IPS-18a (cell line): ENCODE measurements at regions not wholly inside any gene's neighbourhood (a gene's known extent, or its start where the extent isn't known, plus 50 kb on each side); places are given as distances from the start of the nearest gene placed in this dataset.

Experiments
- H3K27ac ChIP-seq: one replicate; pipeline ENCODE4 v1.5.1; 2013; ENCODE audit warnings: low read length
- H3K27me3 ChIP-seq: one replicate; pipeline ENCODE4 v1.6.1; 2013; ENCODE audit warnings: mild to moderate bottlenecking, low read length; ENCODE audit not compliant: control insufficient read depth, insufficient read depth
- H3K36me3 ChIP-seq: one replicate; pipeline ENCODE4 v1.6.1; 2013; ENCODE audit warnings: low read depth, low read length; ENCODE audit not compliant: control insufficient read depth
- H3K4me1 ChIP-seq: one replicate; pipeline ENCODE4 v1.6.1; 2013; ENCODE audit warnings: low read depth, low read length; ENCODE audit not compliant: control insufficient read depth
- H3K4me3 ChIP-seq: one replicate; pipeline ENCODE4 v1.5.1; 2013; ENCODE audit warnings: low read length
- H3K9ac ChIP-seq: one replicate; pipeline ENCODE4 v1.6.1; 2013; ENCODE audit warnings: mild to moderate bottlenecking, low read length, moderate library complexity
- H3K9me3 ChIP-seq: one replicate; pipeline ENCODE4 v1.6.1; 2013; ENCODE audit warnings: low read depth, low read length; ENCODE audit not compliant: control insufficient read depth

GRCh38 chr10:60704471-60704870 lies 73.8 kb upstream of the CDK1 start:
- no peak overlapping the region for H3K4me3 ChIP-seq
- H3K9me3 ChIP-seq = no peaks in the 10 kb centered on the region
- no peaks in the 10 kb centered on the region for H3K27me3 ChIP-seq
- H3K4me1 ChIP-seq = peaks cover 11% of the 10 kb centered on the region
- no peaks in the 10 kb centered on the region for H3K36me3 ChIP-seq
- no peak overlapping the region for H3K9ac ChIP-seq
- H3K27ac ChIP-seq = no peak overlapping the region

GRCh38 chr10:60703266-60704041 lies 74.8 kb upstream of the CDK1 start:
- Histone ChIP-seq H3K9me3 (no peaks in the 10 kb centered on the region), H3K4me3 (no peak overlapping the region), H3K9ac (no peak overlapping the region), H3K36me3 (no peaks in the 10 kb centered on the region), H3K27me3 (no peaks in the 10 kb centered on the region), H3K4me1 (peaks cover 11% of the 10 kb centered on the region), H3K27ac (no peak overlapping the region)

GRCh38 chr10:60687679-60688078 lies 90.6 kb upstream of the CDK1 start:
- Histone ChIP-seq H3K4me3 (no peak overlapping the region), H3K4me1 (no peaks in the 10 kb centered on the region), H3K9ac (no peak overlapping the region), H3K36me3 (no peaks in the 10 kb centered on the region), H3K27ac (no peak overlapping the region), H3K9me3 (peaks cover 6% of the 10 kb centered on the region), H3K27me3 (no peaks in the 10 kb centered on the region)

- no peaks in the 10 kb centered on the region for H3K27me3 ChIP-seq
- no peak overlapping the region for H3K9ac ChIP-seq
- H3K9me3 ChIP-seq = no peaks in the 10 kb centered on the region
- H3K27ac ChIP-seq = no peak overlapping the region
- no peaks in the 10 kb centered on the region for H3K36me3 ChIP-seq
- no peak overlapping the region for H3K4me3 ChIP-seq
- no peaks in the 10 kb centered on the region for H3K4me1 ChIP-seq
Observed at GRCh38 chr10:60684091-60684490, 94.2 kb upstream of the CDK1 start.

GRCh38 chr10:60681103-60681502 lies 97.2 kb upstream of the CDK1 start:
- Histone ChIP-seq H3K4me3 (no peak overlapping the region), H3K4me1 (peaks cover 5% of the 10 kb centered on the region), H3K9me3 (no peaks in the 10 kb centered on the region), H3K9ac (no peak overlapping the region), H3K36me3 (no peaks in the 10 kb centered on the region), H3K27me3 (no peaks in the 10 kb centered on the region), H3K27ac (no peak overlapping the region)

- Histone ChIP-seq H3K9ac (no peak overlapping the region), H3K27ac (no peak overlapping the region), H3K9me3 (no peaks in the 10 kb centered on the region), H3K4me1 (peaks cover 5% of the 10 kb centered on the region), H3K4me3 (no peak overlapping the region), H3K36me3 (no peaks in the 10 kb centered on the region), H3K27me3 (no peaks in the 10 kb centered on the region)
Observed at GRCh38 chr10:60679388-60679990, 98.8 kb upstream of the CDK1 start.

- Histone ChIP-seq H3K27ac (no peak overlapping the region), H3K36me3 (no peaks in the 10 kb centered on the region), H3K9ac (no peak overlapping the region), H3K4me1 (peaks cover 5% of the 10 kb centered on the region), H3K9me3 (no peaks in the 10 kb centered on the region), H3K4me3 (no peak overlapping the region), H3K27me3 (no peaks in the 10 kb centered on the region)
Observed at GRCh38 chr10:60678978-60679377, 99.3 kb upstream of the CDK1 start.

GRCh38 chr10:60677531-60678129 lies 100.6 kb upstream of the CDK1 start:
- no peak overlapping the region for H3K4me3 ChIP-seq
- no peak overlapping the region for H3K9ac ChIP-seq
- H3K36me3 ChIP-seq = no peaks in the 10 kb centered on the region
- no peaks in the 10 kb centered on the region for H3K27me3 ChIP-seq
- H3K9me3 ChIP-seq = no peaks in the 10 kb centered on the region
- no peak overlapping the region for H3K27ac ChIP-seq
- H3K4me1 ChIP-seq = peaks cover 5% of the 10 kb centered on the region

- no peak overlapping the region for H3K4me3 ChIP-seq
- no peak overlapping the region for H3K9ac ChIP-seq
- H3K27me3 ChIP-seq = no peaks in the 10 kb centered on the region
- H3K36me3 ChIP-seq = no peaks in the 10 kb centered on the region
- no peaks in the 10 kb centered on the region for H3K9me3 ChIP-seq
- no peak overlapping the region for H3K27ac ChIP-seq
- H3K4me1 ChIP-seq = peaks cover 5% of the 10 kb centered on the region
Observed at GRCh38 chr10:60675236-60675635, 103.0 kb upstream of the CDK1 start.

- H3K9me3 ChIP-seq = no peaks in the 10 kb centered on the region
- H3K36me3 ChIP-seq = no peaks in the 10 kb centered on the region
- peaks cover 3% of the 10 kb centered on the region for H3K4me1 ChIP-seq
- H3K9ac ChIP-seq = no peak overlapping the region
- no peaks in the 10 kb centered on the region for H3K27me3 ChIP-seq
- no peak overlapping the region for H3K27ac ChIP-seq
- no peak overlapping the region for H3K4me3 ChIP-seq
Observed at GRCh38 chr10:60669501-60669900, 108.8 kb upstream of the CDK1 start.

GRCh38 chr10:60666221-60666620 lies 112.1 kb upstream of the CDK1 start:
- no peaks in the 10 kb centered on the region for H3K27me3 ChIP-seq
- no peak overlapping the region for H3K4me3 ChIP-seq
- no peaks in the 10 kb centered on the region for H3K36me3 ChIP-seq
- H3K4me1 ChIP-seq = peaks cover 22% of the 10 kb centered on the region
- no peak overlapping the region for H3K27ac ChIP-seq
- H3K9ac ChIP-seq = no peak overlapping the region
- no peaks in the 10 kb centered on the region for H3K9me3 ChIP-seq

- Histone ChIP-seq H3K4me1 (peaks cover 22% of the 10 kb centered on the region), H3K27ac (no peak overlapping the region), H3K9me3 (no peaks in the 10 kb centered on the region)
Observed at GRCh38 chr10:60664859-60665258, 113.4 kb upstream of the CDK1 start.

More at GRCh38 chr10:60664859-60665258, 113.4 kb upstream of the CDK1 start:
- Histone ChIP-seq H3K27me3 (no peaks in the 10 kb centered on the region), H3K36me3 (no peaks in the 10 kb centered on the region), H3K9ac (no peak overlapping the region), H3K4me3 (no peak overlapping the region)
